GM18505 (cell line): ENCODE measurements at regions not wholly inside any gene's neighbourhood (a gene's known extent, or its start where the extent isn't known, plus 50 kb on each side); places are given as distances from the start of the nearest gene placed in this dataset.
"Not testable (repeated sequence)": the region's sequence is repeated elsewhere in the genome, so short reads cannot be mapped to it uniquely, and the experiment has no call there.

Experiments used
- ATAC-seq: cut with Tn5 transposase; IDR thresholded peaks from one replicate; pipeline ENCODE4 v1.9.1; 2021; ENCODE audit not compliant: unreplicated experiment
- POLR2A ChIP-seq: IDR thresholded peaks from 4 replicates; pipeline ENCODE4 v1.6.1; 2011; ENCODE audit warnings: borderline replicate concordance; ENCODE audit not compliant: insufficient read depth, insufficient read length; ENCODE audit errors: extremely low read depth

- ATAC-seq = no peak
- TF ChIP-seq POLR2A = no peak
Measured at GRCh38 chr16:10318798-10319500, 66.9 kb upstream of the ATF7IP2 start.

- TF ChIP-seq POLR2A = no peak
- ATAC-seq = no peak
Measured at GRCh38 chr16:10321407-10322387, 64.2 kb upstream of the ATF7IP2 start.

GRCh38 chr16:10322723-10323527 is 62.9 kb upstream of the ATF7IP2 start:
- ATAC-seq = no peak
- no peak for TF ChIP-seq POLR2A

GRCh38 chr16:10323528-10323869 is 62.4 kb upstream of the ATF7IP2 start:
- TF ChIP-seq POLR2A = no peak
- no peak for ATAC-seq

GRCh38 chr16:10324210-10324609 is 61.7 kb upstream of the ATF7IP2 start:
- ATAC-seq = no peak
- no peak for TF ChIP-seq POLR2A

GRCh38 chr16:10325783-10326543 is 59.9 kb upstream of the ATF7IP2 start:
- TF ChIP-seq POLR2A = no peak
- ATAC-seq = no peak

GRCh38 chr16:10326647-10327046 is 59.2 kb upstream of the ATF7IP2 start:
- ATAC-seq = no peak
- TF ChIP-seq POLR2A = no peak

- not testable (repeated sequence) for ATAC-seq
Measured at GRCh38 chr16:10328291-10328690, 57.6 kb upstream of the ATF7IP2 start.

- no peak for TF ChIP-seq POLR2A
- no peak for ATAC-seq
Measured at GRCh38 chr16:10332241-10332640, 53.6 kb upstream of the ATF7IP2 start.

- no peak for ATAC-seq
- TF ChIP-seq POLR2A = no peak
Measured at GRCh38 chr16:10332775-10333174, 53.1 kb upstream of the ATF7IP2 start.

GRCh38 chr16:10333321-10334032 is 52.4 kb upstream of the ATF7IP2 start:
- no peak for TF ChIP-seq POLR2A
- no peak for ATAC-seq

- TF ChIP-seq POLR2A = no peak
- no peak for ATAC-seq
Measured at GRCh38 chr16:10335681-10336080, 50.2 kb upstream of the ATF7IP2 start.
